ENCODE measurements at regions not wholly inside any gene's neighbourhood (a gene's known extent, or its start where the extent isn't known, plus 50 kb on each side); places are given as distances from the start of the nearest gene placed in this dataset.

GRCh38 chr10:128377364-128377987 is 251.3 kb upstream of the MKI67 start:
- TF ChIP-seq CTCF (IDR thresholded peaks at IDR 0.05; ENCODE audit: poor library complexity, severe bottlenecking) (no peak), REST (IDR thresholded peaks at IDR 0.05; ENCODE audit: borderline replicate concordance) (no peak), SMC3 (conservative IDR thresholded peaks at IDR 0.05; ENCODE audit: poor library complexity) (no peak), EZH2 (IDR thresholded peaks at IDR 0.05; ENCODE audit: borderline replicate concordance, insufficient read depth, low read length, poor library complexity, severe bottlenecking) (no peak), POLR2AphosphoS5 (IDR thresholded peaks at IDR 0.05) (no peak), EP300 (conservative IDR thresholded peaks at IDR 0.05; ENCODE audit: poor library complexity, severe bottlenecking) (no peak)
